Loucy (cell line): ENCODE measurements at regions not wholly inside any gene's neighbourhood (a gene's known extent, or its start where the extent isn't known, plus 50 kb on each side); places are given as distances from the start of the nearest gene placed in this dataset.

Experiments used
- CTCF ChIP-seq: fragments of 200-600 bp; sonication (generic); conservative IDR thresholded peaks from 2 replicates; pipeline ENCODE4 v1.5.1; 2014; ENCODE audit warnings: mild to moderate bottlenecking, antibody characterized with exemption, low read length
- EZH2phosphoT487 ChIP-seq: fragments of 200-600 bp; IDR thresholded peaks from 2 replicates; pipeline ENCODE4 v1.6.1; 2018; ENCODE audit warnings: antibody characterized with exemption, mild to moderate bottlenecking, moderate library complexity, borderline replicate concordance

- TF ChIP-seq CTCF: no peak
- TF ChIP-seq EZH2phosphoT487: no peak
Measured at GRCh38 chr15:23897531-23897930, 210.4 kb upstream of the NDN start.
